HepG2 (cell line): ENCODE measurements at regions not wholly inside any gene's neighbourhood (a gene's known extent, or its start where the extent isn't known, plus 50 kb on each side); places are given as distances from the start of the nearest gene placed in this dataset.

Experiments
- ATAC-seq: fragments of 200-7000 bp; cut with Tn5 transposase; 3 replicates; pipeline ENCODE4 v1.9.1; 2020; ENCODE audit warnings: mild to moderate bottlenecking, moderate library complexity
- BruUV-seq: library from RNA; stranded (reverse); fragments of 400-500 nt; replicated peaks from 2 replicates; lab custom pipeline; 2021; lab: Mats Ljungman, UMichigan
- CTCF ChIA-PET: fragments of 300-600 bp; formaldehyde crosslinking; extraction: SDS; loops from one replicate; lab custom pipeline; 2021; ENCODE audit warnings: low total read pairs, inconsistent platforms, low intra/inter-chr PET ratio; lab: Yijun Ruan, JAX
- POLR2A ChIA-PET: fragments of 350-600 bp; sonication (Branson Sonifier 250); formaldehyde crosslinking; loops from one replicate; lab custom pipeline; 2020; ENCODE audit warnings: antibody characterized with exemption, inconsistent platforms; lab: Yijun Ruan, JAX
- DNase-seq: peaks from one replicate; pipeline ENCODE4 v3.0.0-alpha.2; 2015; ENCODE audit warnings: low spot score
- FAIRE-seq: peaks from 3 replicates; lab custom pipeline; 2011; peaks lifted over from hg19 to GRCh38; lab: Jason Lieb, UNC
- H2AFZ ChIP-seq: one replicate; pipeline ENCODE4 v1.6.1; 2011; ENCODE audit warnings: low read length, inconsistent platforms
- H3K27ac ChIP-seq: fragments of 300-600 bp; 3 replicates; pipeline ENCODE4 v1.8.0; 2011; ENCODE audit warnings: mixed run types, mild to moderate bottlenecking, mixed read lengths, low read length, inconsistent platforms; ENCODE audit not compliant: insufficient read depth; ENCODE audit errors: extremely low read length
- H3K27me3 ChIP-seq, 2 experiments: fragments of 200-600 bp in 1 of 2; 2 replicates in 1 of 2; 3 replicates in 1 of 2; pipeline versions ENCODE4 v1.6.0 to v1.8.0; 2011; ENCODE audit warnings: low read length in 2 of 2, mild to moderate bottlenecking in 2 of 2, moderate library complexity in 2 of 2, inconsistent platforms in 1 of 2; ENCODE audit not compliant: insufficient read depth in 2 of 2, control insufficient read depth in 1 of 2
- H3K36me3 ChIP-seq, 2 experiments: fragments of 200-600 bp in 1 of 2; replicated peaks in 1 of 2; 2 replicates in 1 of 2; 3 replicates in 1 of 2; pipeline versions ENCODE4 v1.5.1 to v1.8.0; 2011; ENCODE audit warnings: low read length in 2 of 2, inconsistent platforms in 1 of 2; ENCODE audit not compliant: insufficient read depth in 2 of 2, control insufficient read depth in 1 of 2
- H3K4me1 ChIP-seq: 2 replicates; pipeline ENCODE4 v1.5.1; 2012; ENCODE audit warnings: low read length, inconsistent platforms; ENCODE audit not compliant: insufficient read depth
- H3K4me2 ChIP-seq: 2 replicates; pipeline ENCODE4 v1.6.0; 2011; ENCODE audit warnings: low read depth, low read length, inconsistent platforms
- H3K4me3 ChIP-seq, 3 experiments: fragments of 200-600 bp in 1 of 3; sonication (generic), shearing (Covaris generic) in 1 of 3; replicated peaks in 1 of 3; 2 replicates each; pipeline ENCODE4 v1.5.1; 2011 to 2016; ENCODE audit warnings: low read length in 3 of 3, inconsistent platforms in 2 of 3, low read depth in 2 of 3, mild to moderate bottlenecking in 2 of 3, control low read depth in 1 of 3, mixed read lengths in 1 of 3; ENCODE audit not compliant: insufficient read depth in 1 of 3
- H3K79me2 ChIP-seq: one replicate; pipeline ENCODE4 v1.6.1; 2011; ENCODE audit warnings: low read length, inconsistent platforms; ENCODE audit not compliant: insufficient read depth
- H3K9ac ChIP-seq: 2 replicates; pipeline ENCODE4 v1.6.0; 2011; ENCODE audit warnings: mild to moderate bottlenecking, low read depth, low read length, inconsistent platforms; ENCODE audit not compliant: insufficient read depth
- H3K9me3 ChIP-seq: 2 replicates; pipeline ENCODE4 v1.5.1; 2012; ENCODE audit warnings: mild to moderate bottlenecking, low read length
- H4K20me1 ChIP-seq: 2 replicates; pipeline ENCODE4 v1.6.0; 2011; ENCODE audit warnings: inconsistent platforms, mild to moderate bottlenecking, low read length, moderate library complexity; ENCODE audit not compliant: insufficient read depth
- ASH2L ChIP-seq: fragments of 300-600, 200-600 bp; sonication (generic); IDR thresholded peaks from 2 replicates; pipeline ENCODE4 v1.7.0; 2017; ENCODE audit warnings: low read depth, mild to moderate bottlenecking, moderate library complexity, mixed read lengths, low read length; ENCODE audit not compliant: insufficient read length
- MEIS1 ChIP-seq: sonication (generic); formaldehyde crosslinking; IDR thresholded peaks from 2 replicates; pipeline ENCODE4 v1.9.0; 2021; ENCODE audit warnings: mild to moderate bottlenecking, missing genetic modification reagents, moderate library complexity, borderline replicate concordance
- ONECUT2 ChIP-seq: sonication (generic); formaldehyde crosslinking; IDR thresholded peaks from 2 replicates; pipeline ENCODE4 v1.4.0; 2020; ENCODE audit warnings: missing genetic modification reagents
- ZNF225 ChIP-seq: sonication (generic); formaldehyde crosslinking; IDR thresholded peaks from 2 replicates; pipeline ENCODE4 v1.4.0; 2020; ENCODE audit warnings: mild to moderate bottlenecking, missing genetic modification reagents
- ZNF331 ChIP-seq: sonication (generic); formaldehyde crosslinking; IDR thresholded peaks from 2 replicates; pipeline ENCODE4 v1.4.0; 2020; ENCODE audit warnings: missing genetic modification reagents
- ZNF674 ChIP-seq: sonication (generic); formaldehyde crosslinking; IDR thresholded peaks from 2 replicates; pipeline ENCODE4 v1.5.0; 2020; ENCODE audit warnings: low read depth, mild to moderate bottlenecking, missing genetic modification reagents
- in situ Hi-C: cut with HindIII; loops from 2 replicates; pipeline ENCODE4 v1.10.0; 2017; ENCODE audit warnings: low pct_unique_long_range_greater_than_20kb; ENCODE audit not compliant: extremely low pct_ligation_motif_present
- intact Hi-C: fragments of 100-400 bp; cut with micrococcal nuclease; formaldehyde crosslinking; loops from one replicate; pipeline ENCODE4 v1.10.0; 2022; ENCODE audit not compliant: unreplicated experiment
- TF ChIP-seq, protein P1 (sequence below): sonication (generic); formaldehyde crosslinking; IDR thresholded peaks from 2 replicates; pipeline ENCODE4 v1.5.1; 2020; ENCODE audit warnings: missing genetic modification reagents, mild to moderate bottlenecking, borderline replicate concordance
- TF ChIP-seq, protein P2 (sequence below): sonication (generic); formaldehyde crosslinking; IDR thresholded peaks from 2 replicates; pipeline ENCODE4 v1.4.0; 2020; ENCODE audit warnings: low read depth, mild to moderate bottlenecking, missing genetic modification reagents
- TF ChIP-seq, protein P3 (sequence below): sonication (generic); formaldehyde crosslinking; IDR thresholded peaks from 2 replicates; pipeline ENCODE4 v1.8.1; 2023; ENCODE audit warnings: mild to moderate bottlenecking, missing genetic modification reagents
- TF ChIP-seq, protein P4 (sequence below): sonication (generic); formaldehyde crosslinking; conservative IDR thresholded peaks from 2 replicates; pipeline ENCODE4 v1.8.0; 2022; ENCODE audit warnings: missing genetic modification reagents

DNA sequence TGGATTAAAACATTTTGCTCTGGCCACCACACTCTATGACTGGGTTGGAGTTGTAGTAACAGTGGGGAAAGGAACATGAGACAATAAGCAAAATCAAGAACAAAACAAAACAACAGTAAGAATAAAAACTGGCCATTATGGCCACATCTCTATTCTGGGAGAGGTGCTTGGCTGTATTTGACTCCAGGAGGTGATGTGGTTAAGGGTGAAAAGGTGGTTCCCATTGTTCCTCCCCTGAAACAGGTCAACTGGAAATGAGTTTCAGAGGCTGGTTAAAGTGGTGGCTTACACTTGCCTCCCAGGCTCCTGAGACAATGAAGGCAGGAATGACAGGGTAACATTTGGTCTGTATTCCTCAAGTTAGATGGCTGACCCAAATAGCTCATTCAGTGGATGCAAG is 67.3 kb upstream of the FANCL start:
- CTCF ChIA-PET = no interaction called here
- intact Hi-C loops = no loop called here
- H3K4me3 ChIP-seq = no peak overlapping the region

DNA sequence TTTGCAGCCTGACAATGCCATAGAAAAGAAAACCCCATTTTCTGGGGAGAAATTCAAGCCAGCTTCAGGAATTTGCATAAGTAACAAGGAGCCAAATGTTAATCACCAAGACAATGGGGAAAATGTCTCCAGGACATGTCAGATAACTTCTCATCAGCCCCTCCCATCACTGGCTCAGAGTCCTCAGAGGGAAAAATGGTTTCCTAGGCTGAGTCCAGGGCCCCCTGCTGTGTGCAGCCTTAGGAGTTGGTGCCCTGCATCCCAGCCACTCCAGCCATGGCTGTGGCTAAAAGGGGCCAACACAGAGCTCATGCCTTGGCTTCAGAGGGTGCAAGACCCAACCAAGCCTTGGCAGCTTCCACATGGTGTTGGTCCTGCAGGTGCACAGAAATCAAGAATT is 63.7 kb upstream of the FANCL start:
- ChIA-PET POLR2A (no interaction called here), CTCF (no interaction called here)
- Histone ChIP-seq H3K27ac (no peak overlapping the region), H3K4me1 (no peaks in the 10 kb centered on the region), H4K20me1 (no peaks in the 10 kb centered on the region), H3K4me2 (no peak overlapping the region), H3K36me3 (no peaks in the 10 kb centered on the region), H3K9ac (no peak overlapping the region), H2AFZ (no peak overlapping the region), H3K27me3 (no peaks in the 10 kb centered on the region), H3K79me2 (no peaks in the 10 kb centered on the region), H3K9me3 (no peaks in the 10 kb centered on the region), H3K4me3 (no peak overlapping the region)
- intact Hi-C loops (no loop called here), in situ Hi-C loops (no loop called here)
- no TSS peak for BruUV-seq
- FAIRE-seq (no peak), ATAC-seq (no peak), DNase-seq (no peak)
- TF ChIP-seq, protein P1, sequence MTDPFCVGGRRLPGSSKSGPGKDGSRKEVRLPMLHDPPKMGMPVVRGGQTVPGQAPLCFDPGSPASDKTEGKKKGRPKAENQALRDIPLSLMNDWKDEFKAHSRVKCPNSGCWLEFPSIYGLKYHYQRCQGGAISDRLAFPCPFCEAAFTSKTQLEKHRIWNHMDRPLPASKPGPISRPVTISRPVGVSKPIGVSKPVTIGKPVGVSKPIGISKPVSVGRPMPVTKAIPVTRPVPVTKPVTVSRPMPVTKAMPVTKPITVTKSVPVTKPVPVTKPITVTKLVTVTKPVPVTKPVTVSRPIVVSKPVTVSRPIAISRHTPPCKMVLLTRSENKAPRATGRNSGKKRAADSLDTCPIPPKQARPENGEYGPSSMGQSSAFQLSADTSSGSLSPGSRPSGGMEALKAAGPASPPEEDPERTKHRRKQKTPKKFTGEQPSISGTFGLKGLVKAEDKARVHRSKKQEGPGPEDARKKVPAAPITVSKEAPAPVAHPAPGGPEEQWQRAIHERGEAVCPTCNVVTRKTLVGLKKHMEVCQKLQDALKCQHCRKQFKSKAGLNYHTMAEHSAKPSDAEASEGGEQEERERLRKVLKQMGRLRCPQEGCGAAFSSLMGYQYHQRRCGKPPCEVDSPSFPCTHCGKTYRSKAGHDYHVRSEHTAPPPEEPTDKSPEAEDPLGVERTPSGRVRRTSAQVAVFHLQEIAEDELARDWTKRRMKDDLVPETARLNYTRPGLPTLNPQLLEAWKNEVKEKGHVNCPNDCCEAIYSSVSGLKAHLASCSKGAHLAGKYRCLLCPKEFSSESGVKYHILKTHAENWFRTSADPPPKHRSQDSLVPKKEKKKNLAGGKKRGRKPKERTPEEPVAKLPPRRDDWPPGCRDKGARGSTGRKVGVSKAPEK (CRISPR knock-in tag) = no peak
- no peak for TF ChIP-seq ZNF225 (CRISPR knock-in tag)
- TF ChIP-seq, protein P2, sequence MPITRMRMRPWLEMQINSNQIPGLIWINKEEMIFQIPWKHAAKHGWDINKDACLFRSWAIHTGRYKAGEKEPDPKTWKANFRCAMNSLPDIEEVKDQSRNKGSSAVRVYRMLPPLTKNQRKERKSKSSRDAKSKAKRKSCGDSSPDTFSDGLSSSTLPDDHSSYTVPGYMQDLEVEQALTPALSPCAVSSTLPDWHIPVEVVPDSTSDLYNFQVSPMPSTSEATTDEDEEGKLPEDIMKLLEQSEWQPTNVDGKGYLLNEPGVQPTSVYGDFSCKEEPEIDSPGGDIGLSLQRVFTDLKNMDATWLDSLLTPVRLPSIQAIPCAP (CRISPR knock-in tag) = no peak
- no peak for TF ChIP-seq ZNF331 (CRISPR knock-in tag)
- TF ChIP-seq MEIS1 (CRISPR knock-in tag) = no peak
- TF ChIP-seq, protein P3, sequence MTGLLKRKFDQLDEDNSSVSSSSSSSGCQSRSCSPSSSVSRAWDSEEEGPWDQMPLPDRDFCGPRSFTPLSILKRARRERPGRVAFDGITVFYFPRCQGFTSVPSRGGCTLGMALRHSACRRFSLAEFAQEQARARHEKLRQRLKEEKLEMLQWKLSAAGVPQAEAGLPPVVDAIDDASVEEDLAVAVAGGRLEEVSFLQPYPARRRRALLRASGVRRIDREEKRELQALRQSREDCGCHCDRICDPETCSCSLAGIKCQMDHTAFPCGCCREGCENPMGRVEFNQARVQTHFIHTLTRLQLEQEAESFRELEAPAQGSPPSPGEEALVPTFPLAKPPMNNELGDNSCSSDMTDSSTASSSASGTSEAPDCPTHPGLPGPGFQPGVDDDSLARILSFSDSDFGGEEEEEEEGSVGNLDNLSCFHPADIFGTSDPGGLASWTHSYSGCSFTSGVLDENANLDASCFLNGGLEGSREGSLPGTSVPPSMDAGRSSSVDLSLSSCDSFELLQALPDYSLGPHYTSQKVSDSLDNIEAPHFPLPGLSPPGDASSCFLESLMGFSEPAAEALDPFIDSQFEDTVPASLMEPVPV (CRISPR knock-in tag) = no peak

More for the DNA sequence above, 67.3 kb upstream of the FANCL start:
- Histone ChIP-seq H3K9ac (no peak overlapping the region), H3K27ac (no peak overlapping the region), H4K20me1 (no peaks in the 10 kb centered on the region), H3K79me2 (no peaks in the 10 kb centered on the region), H3K27me3 (no peaks in the 10 kb centered on the region; a peak in 1 of 5 replicates), H3K36me3 (no peaks in the 10 kb centered on the region), H3K4me2 (no peak overlapping the region), H2AFZ (no peak overlapping the region), H3K9me3 (no peaks in the 10 kb centered on the region), H3K4me1 (no peaks in the 10 kb centered on the region)
- TF ChIP-seq ZNF674 (CRISPR knock-in tag) = no peak
- TF ChIP-seq, protein P4, sequence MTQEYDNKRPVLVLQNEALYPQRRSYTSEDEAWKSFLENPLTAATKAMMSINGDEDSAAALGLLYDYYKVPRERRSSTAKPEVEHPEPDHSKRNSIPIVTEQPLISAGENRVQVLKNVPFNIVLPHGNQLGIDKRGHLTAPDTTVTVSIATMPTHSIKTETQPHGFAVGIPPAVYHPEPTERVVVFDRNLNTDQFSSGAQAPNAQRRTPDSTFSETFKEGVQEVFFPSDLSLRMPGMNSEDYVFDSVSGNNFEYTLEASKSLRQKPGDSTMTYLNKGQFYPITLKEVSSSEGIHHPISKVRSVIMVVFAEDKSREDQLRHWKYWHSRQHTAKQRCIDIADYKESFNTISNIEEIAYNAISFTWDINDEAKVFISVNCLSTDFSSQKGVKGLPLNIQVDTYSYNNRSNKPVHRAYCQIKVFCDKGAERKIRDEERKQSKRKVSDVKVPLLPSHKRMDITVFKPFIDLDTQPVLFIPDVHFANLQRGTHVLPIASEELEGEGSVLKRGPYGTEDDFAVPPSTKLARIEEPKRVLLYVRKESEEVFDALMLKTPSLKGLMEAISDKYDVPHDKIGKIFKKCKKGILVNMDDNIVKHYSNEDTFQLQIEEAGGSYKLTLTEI = no peak
- TF ChIP-seq ASH2L = no peak
- no peak for TF ChIP-seq ONECUT2 (CRISPR knock-in tag)
- POLR2A ChIA-PET = no interaction called here
- ATAC-seq (no peak), FAIRE-seq (no peak), DNase-seq (no peak)
- no TSS peak for BruUV-seq
- in situ Hi-C loops = no loop called here
